H1 (cell line): ENCODE measurements at regions not wholly inside any gene's neighbourhood (a gene's known extent, or its start where the extent isn't known, plus 50 kb on each side); places are given as distances from the start of the nearest gene placed in this dataset.

Experiments
- CTCF ChIA-PET: fragments of 300-600 bp; sonication (Branson Sonifier 250); formaldehyde crosslinking; loops from one replicate; lab custom pipeline; 2021; ENCODE audit not compliant: partially characterized antibody; lab: Charles Lee
- POLR2A ChIA-PET: fragments of 300-600 bp; sonication (Branson Sonifier 250); formaldehyde crosslinking; loops from one replicate; lab custom pipeline; 2021; ENCODE audit warnings: inconsistent platforms; ENCODE audit not compliant: partially characterized antibody; lab: Charles Lee
- DNase-seq, 2 experiments: peaks; one replicate each; pipeline versions ENCODE4 v3.0.0 to v3.0.0-alpha.2; 2010 to 2022; ENCODE audit warnings: low spot score in 2 of 2, low read depth in 1 of 2, mixed read lengths in 1 of 2
- FAIRE-seq: peaks from 2 replicates; lab custom pipeline; 2011; peaks lifted over from hg19 to GRCh38; lab: Jason Lieb, UNC
- H2AFZ ChIP-seq: 2 replicates; pipeline ENCODE4 v1.8.1; 2012; ENCODE audit warnings: low read length, inconsistent platforms
- H2AK5ac ChIP-seq: 2 replicates; pipeline ENCODE4 v1.6.1; 2013; ENCODE audit warnings: low read depth, low read length
- H2BK120ac ChIP-seq: replicated peaks from 2 replicates; pipeline ENCODE3; 2013; ENCODE audit warnings: low read depth, low read length, inconsistent platforms
- H2BK12ac ChIP-seq: 2 replicates; pipeline ENCODE4 v1.6.1; 2013; ENCODE audit warnings: low read depth, low read length
- H2BK15ac ChIP-seq: 2 replicates; pipeline ENCODE4 v1.6.1; 2013; ENCODE audit warnings: low read length
- H2BK20ac ChIP-seq: 2 replicates; pipeline ENCODE4 v1.6.1; 2013; ENCODE audit warnings: low read length
- H2BK5ac ChIP-seq: 2 replicates; pipeline ENCODE4 v1.6.1; 2013; ENCODE audit warnings: low read depth, low read length
- H3K14ac ChIP-seq: 2 replicates; pipeline ENCODE4 v1.6.1; 2013; ENCODE audit warnings: inconsistent platforms; ENCODE audit not compliant: insufficient read length
- H3K18ac ChIP-seq: 2 replicates; pipeline ENCODE4 v1.6.1; 2013; ENCODE audit warnings: low read length; ENCODE audit errors: extremely low read depth
- H3K23ac ChIP-seq: 2 replicates; pipeline ENCODE4 v1.6.1; 2013; ENCODE audit warnings: inconsistent platforms; ENCODE audit not compliant: insufficient read length
- H3K23me2 ChIP-seq: 2 replicates; pipeline ENCODE4 v1.6.1; 2013; ENCODE audit warnings: low read depth, low read length
- H3K27ac ChIP-seq: 2 replicates; pipeline ENCODE4 v1.6.1; 2011; ENCODE audit warnings: low read depth, low read length, inconsistent platforms
- H3K27me3 ChIP-seq, 4 experiments: replicated peaks in 1 of 4; 1 replicate in 1 of 4; 2 replicates in 3 of 4; pipeline versions ENCODE4 v1.6.1 to v1.8.1; 2011 to 2013; ENCODE audit warnings: low read length in 3 of 4, mild to moderate bottlenecking in 3 of 4, inconsistent platforms in 2 of 4, mixed read lengths in 2 of 4, moderate library complexity in 1 of 4; ENCODE audit not compliant: control insufficient read depth in 3 of 4, insufficient read depth in 3 of 4; ENCODE audit errors: extremely low read depth in 1 of 4
- H3K36me3 ChIP-seq, 4 experiments: 2 replicates each; pipeline versions ENCODE4 v1.6.1 to v1.8.1; 2011 to 2013; ENCODE audit warnings: mild to moderate bottlenecking in 4 of 4, low read length in 3 of 4, moderate library complexity in 2 of 4, control low read depth in 1 of 4, inconsistent platforms in 1 of 4; ENCODE audit not compliant: insufficient read depth in 4 of 4, control insufficient read depth in 2 of 4
- H3K4ac ChIP-seq: replicated peaks from 2 replicates; pipeline ENCODE3; 2013; ENCODE audit warnings: low read length, low read depth, mixed read lengths, inconsistent platforms; ENCODE audit not compliant: insufficient read length
- H3K4me1 ChIP-seq, 4 experiments: replicated peaks in 1 of 4; 1 replicate in 1 of 4; 2 replicates in 3 of 4; pipeline versions ENCODE4 v1.6.1 to v1.8.1; 2011 to 2013; ENCODE audit warnings: low read length in 3 of 4, inconsistent platforms in 2 of 4, mixed read lengths in 1 of 4; ENCODE audit not compliant: insufficient read depth in 4 of 4, control insufficient read depth in 3 of 4
- H3K4me2 ChIP-seq, 2 experiments: 2 replicates each; pipeline versions ENCODE4 v1.6.1 to v1.8.1; 2011 to 2013; ENCODE audit warnings: low read depth in 2 of 2, low read length in 2 of 2, control low read depth in 1 of 2, inconsistent platforms in 1 of 2, mild to moderate bottlenecking in 1 of 2; ENCODE audit not compliant: insufficient read depth in 1 of 2
- H3K4me3 ChIP-seq, 4 experiments: fragments of 200-600, 300-600 bp in 1 of 4; sonication (generic), shearing (Covaris generic), sonication (Bioruptor Twin) in 1 of 4; 2 replicates each; pipeline versions ENCODE4 v1.5.1 to v1.8.1; 2011 to 2016; ENCODE audit warnings: low read length in 4 of 4, low read depth in 3 of 4, control low read depth in 2 of 4, inconsistent platforms in 2 of 4, mild to moderate bottlenecking in 2 of 4, mixed read lengths in 1 of 4, moderate library complexity in 1 of 4; ENCODE audit not compliant: insufficient read depth in 2 of 4; ENCODE audit errors: extremely low read depth in 1 of 4
- H3K56ac ChIP-seq: replicated peaks from 2 replicates; pipeline ENCODE3; 2013; ENCODE audit warnings: low read depth, mild to moderate bottlenecking, mixed read lengths, low read length, inconsistent platforms; ENCODE audit not compliant: insufficient read length
- H3K79me1 ChIP-seq: 2 replicates; pipeline ENCODE4 v1.6.1; 2013; ENCODE audit warnings: low read depth, low read length, control low read depth
- H3K79me2 ChIP-seq, 2 experiments: 2 replicates each; pipeline versions ENCODE4 v1.6.1 to v1.8.1; 2012 to 2013; ENCODE audit warnings: low read length in 2 of 2, mild to moderate bottlenecking in 2 of 2, inconsistent platforms in 1 of 2; ENCODE audit not compliant: insufficient read depth in 2 of 2, control insufficient read depth in 1 of 2
- H3K9ac ChIP-seq, 4 experiments: replicated peaks in 1 of 4; 1 replicate in 1 of 4; 2 replicates in 3 of 4; pipeline versions ENCODE4 v1.6.1 to v1.8.1; 2011 to 2013; ENCODE audit warnings: low read depth in 3 of 4, low read length in 3 of 4, control low read depth in 2 of 4, mild to moderate bottlenecking in 2 of 4, moderate library complexity in 2 of 4, inconsistent platforms in 1 of 4; ENCODE audit errors: extremely low read depth in 1 of 4
- H3K9me3 ChIP-seq, 2 experiments: 2 replicates each; pipeline versions ENCODE4 v1.6.1 to v1.8.1; 2012 to 2013; ENCODE audit warnings: mild to moderate bottlenecking in 2 of 2, moderate library complexity in 2 of 2, control low read depth in 1 of 2, inconsistent platforms in 1 of 2, low read depth in 1 of 2, low read length in 1 of 2, mixed read lengths in 1 of 2; ENCODE audit not compliant: insufficient read depth in 2 of 2
- H4K20me1 ChIP-seq, 2 experiments: replicated peaks in 1 of 2; 2 replicates each; pipeline versions ENCODE3 to v1.8.1; 2011 to 2013; ENCODE audit warnings: inconsistent platforms in 2 of 2, low read length in 2 of 2, mild to moderate bottlenecking in 1 of 2; ENCODE audit not compliant: insufficient read depth in 2 of 2, control insufficient read depth in 1 of 2
- H4K5ac ChIP-seq: 2 replicates; pipeline ENCODE4 v1.6.1; 2013; ENCODE audit warnings: low read length, low read depth, mixed read lengths, inconsistent platforms; ENCODE audit not compliant: insufficient read length
- H4K8ac ChIP-seq: 2 replicates; pipeline ENCODE4 v1.8.0; 2013; ENCODE audit warnings: mild to moderate bottlenecking, moderate library complexity, low read length, inconsistent platforms; ENCODE audit not compliant: insufficient read depth; ENCODE audit errors: extremely low read depth
- H4K91ac ChIP-seq: replicated peaks from 2 replicates; pipeline ENCODE3; 2013; ENCODE audit warnings: low read length, mixed read lengths, inconsistent platforms; ENCODE audit not compliant: insufficient read length
- SP1 ChIP-seq: IDR thresholded peaks from 2 replicates; pipeline ENCODE4 v1.6.1; 2011; ENCODE audit warnings: low read depth, low read length
- WGBS, 2 experiments: shearing (Covaris generic) in 1 of 2; methylation state at CpG; one replicate each; pipeline versions ENCODE4 v1.1.6 to v1.1.7; 2013 to 2015; ENCODE audit warnings: low lambda C conversion rate in 2 of 2, mixed read lengths in 2 of 2, inconsistent platforms in 1 of 2, low coverage in 1 of 2, missing lambda C conversion rate in 1 of 2; ENCODE audit not compliant: insufficient replicate concordance in 2 of 2, insufficient coverage in 1 of 2, insufficient read length in 1 of 2; ENCODE audit errors: extremely low coverage in 1 of 2, missing lambda C conversion rate in 1 of 2; 5-methylcytosine and 5-hydroxymethylcytosine counted together

DNA sequence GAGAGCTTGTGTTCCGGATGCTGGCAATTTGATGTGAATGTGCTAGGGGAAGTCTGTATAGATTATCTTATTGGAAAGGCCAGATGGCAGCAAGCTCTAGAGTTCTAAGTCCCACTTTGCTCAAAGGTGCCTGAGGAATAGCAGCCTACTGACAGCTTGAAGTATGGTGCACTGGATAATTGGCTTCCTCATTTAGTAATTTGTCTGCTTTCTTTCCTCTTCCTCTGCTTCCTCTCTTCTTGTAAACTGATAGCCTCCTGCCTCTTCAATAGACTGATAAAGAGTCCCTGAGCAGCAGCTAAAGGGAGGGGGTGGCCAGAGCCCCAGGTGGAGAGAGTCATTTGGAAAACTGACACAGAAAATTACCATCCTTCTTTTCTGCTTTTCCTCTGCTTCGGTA, 177.3 kb downstream of the FGF1 start:
- DNase-seq = no peak
- Histone ChIP-seq H3K4me2 (no peak overlapping the region), H3K18ac (no peak overlapping the region), H2BK15ac (no peak overlapping the region), H4K8ac (no peak overlapping the region), H3K9ac (no peak overlapping the region), H3K36me3 (no peaks in the 10 kb centered on the region), H2AK5ac (no peak overlapping the region), H3K9me3 (no peaks in the 10 kb centered on the region), H3K4me1 (peaks cover 0 to 14% (median 3%) of the 10 kb centered on the region in 4 experiments; a peak in 3 of 7 replicates), H2BK5ac (0 out of 2 replicates have a peak overlapping the region, but pooled peaks have one; percentile 2), H3K27ac (no peak overlapping the region), H3K4ac (no peak overlapping the region), H2BK120ac (no peak overlapping the region), H4K20me1 (no peaks in the 10 kb centered on the region), H4K91ac (no peak overlapping the region), H2BK12ac (no peak overlapping the region), H3K79me2 (no peaks in the 10 kb centered on the region), H4K5ac (no peak overlapping the region), H3K23me2 (no peaks in the 10 kb centered on the region), H3K56ac (no peak overlapping the region), H2BK20ac (no peak overlapping the region), H2AFZ (no peak overlapping the region), H3K14ac (no peak overlapping the region), H3K79me1 (no peaks in the 10 kb centered on the region), H3K23ac (no peak overlapping the region), H3K27me3 (no peaks in the 10 kb centered on the region), H3K4me3 (no peak overlapping the region)
- 80% methylated on average over 2 of the region's 2 CpGs; no CpG with 5 or more reads in 1 of the 2 experiments for WGBS, 2 experiments
- POLR2A ChIA-PET = interaction anchor here (1.1 kb wide), 1 partner anchor 182 kb away, joined by 3 read pairs; no protein-coding TSS in a partner anchor
- CTCF ChIA-PET = interaction anchor here (1.0 to 1.1 kb wide), 2 partner anchors 47 to 493 kb away, joined by 3 read pairs; no protein-coding TSS in a partner anchor
- no peak for FAIRE-seq
- no peak for TF ChIP-seq SP1
